HepG2 (cell line): ENCODE measurements at regions not wholly inside any gene's neighbourhood (a gene's known extent, or its start where the extent isn't known, plus 50 kb on each side); places are given as distances from the start of the nearest gene placed in this dataset.

Source experiments
- ARID4A ChIP-seq: sonication (generic); formaldehyde crosslinking; IDR thresholded peaks from 2 replicates; pipeline ENCODE4 v1.5.0; 2020; ENCODE audit warnings: mild to moderate bottlenecking, missing genetic modification reagents, borderline replicate concordance
- CREB3 ChIP-seq: sonication (generic); formaldehyde crosslinking; IDR thresholded peaks from 2 replicates; pipeline ENCODE4 v1.5.0; 2020; ENCODE audit warnings: missing genetic modification reagents
- FOXA1 ChIP-seq, 2 experiments: fragments of 450-650 bp in 1 of 2; sonication (generic) in 1 of 2; formaldehyde crosslinking in 1 of 2; IDR thresholded peaks; 2 replicates each; pipeline versions ENCODE4 v1.4.0 to v1.6.1; 2016 to 2020; ENCODE audit warnings: missing genetic modification reagents in 1 of 2
- GLMP ChIP-seq: sonication (generic); formaldehyde crosslinking; IDR thresholded peaks from 2 replicates; pipeline ENCODE4 v1.9.0; 2021; ENCODE audit warnings: missing genetic modification reagents, mild to moderate bottlenecking, borderline replicate concordance
- GPN1 ChIP-seq: sonication (generic); formaldehyde crosslinking; IDR thresholded peaks from 2 replicates; pipeline ENCODE4 v1.5.1; 2020; ENCODE audit warnings: missing genetic modification reagents, borderline replicate concordance
- HOXA3 ChIP-seq: sonication (generic); formaldehyde crosslinking; IDR thresholded peaks from 2 replicates; pipeline ENCODE4 v1.5.0; 2020; ENCODE audit warnings: missing genetic modification reagents
- NR2F2 ChIP-seq: IDR thresholded peaks from 2 replicates; pipeline ENCODE4 v1.6.1; 2012; ENCODE audit warnings: low read depth, inconsistent platforms, borderline replicate concordance
- RAD21 ChIP-seq: fragments of 450-650 bp; formaldehyde crosslinking; IDR thresholded peaks from 2 replicates; pipeline ENCODE4 v1.5.0; 2020; ENCODE audit warnings: mild to moderate bottlenecking
- ZNF746 ChIP-seq: sonication (generic); formaldehyde crosslinking; IDR thresholded peaks from 2 replicates; pipeline ENCODE4 v1.8.0; 2022; ENCODE audit warnings: mild to moderate bottlenecking, missing genetic modification reagents
- ZXDC ChIP-seq: sonication (generic); formaldehyde crosslinking; IDR thresholded peaks from 2 replicates; pipeline ENCODE4 v1.5.0; 2020; ENCODE audit warnings: mild to moderate bottlenecking, missing genetic modification reagents

GRCh38 chr10:10164848-10165247, 852.8 kb upstream of the CELF2 start (continued):
- TF ChIP-seq ZXDC (CRISPR knock-in tag) (no peak), GPN1 (CRISPR knock-in tag) (no peak), ARID4A (no peak), RAD21 (CRISPR knock-in tag) (no peak), ZNF746 (CRISPR knock-in tag) (no peak), CREB3 (CRISPR knock-in tag) (no peak), NR2F2 (no peak), GLMP (CRISPR knock-in tag) (no peak), FOXA1 (IDR thresholded peaks at IDR 0.05) (no peak), FOXA1 (CRISPR knock-in tag; IDR thresholded peaks at IDR 0.05) (no peak), HOXA3 (CRISPR knock-in tag) (no peak)
